HG03175 (cell line): ENCODE measurements at regions not wholly inside any gene's neighbourhood (a gene's known extent, or its start where the extent isn't known, plus 50 kb on each side); places are given as distances from the start of the nearest gene placed in this dataset.

ENCODE experiments used
- ATAC-seq: cut with Tn5 transposase; IDR thresholded peaks from one replicate; pipeline ENCODE4 v1.9.1; 2021; ENCODE audit warnings: mild to moderate bottlenecking, moderate library complexity; ENCODE audit not compliant: unreplicated experiment

DNA sequence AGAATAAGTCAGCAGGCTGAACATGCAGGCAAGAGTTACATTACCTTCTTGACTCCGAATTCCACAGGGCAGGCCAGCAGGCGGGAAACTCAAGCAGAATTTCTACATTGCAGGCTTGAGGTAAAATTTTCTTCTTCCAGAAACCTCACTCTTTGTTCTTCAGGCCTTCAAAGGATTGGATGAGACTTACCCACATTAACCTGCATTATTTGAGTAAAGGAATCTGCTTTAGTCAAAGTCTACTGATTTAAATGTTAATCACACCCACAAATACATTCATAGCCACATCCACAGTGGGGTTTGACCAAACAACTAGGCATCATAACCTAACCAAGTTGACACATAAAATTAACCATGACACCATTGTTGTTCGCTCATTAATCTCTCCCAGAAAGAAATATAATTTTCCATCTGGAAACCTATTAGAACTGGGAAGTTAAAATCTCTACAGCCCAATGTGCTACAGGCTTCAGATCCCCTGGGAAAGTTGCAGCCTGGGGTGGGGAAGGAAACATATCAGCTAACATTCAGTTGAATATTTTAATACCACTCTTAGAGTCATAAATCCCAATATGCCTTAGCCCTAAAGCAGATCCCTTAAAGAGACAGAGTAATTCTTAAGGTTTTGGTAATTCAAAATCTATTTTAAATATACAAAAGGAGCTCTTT lies 468.2 kb upstream of the TNP1 start:
- no peak for ATAC-seq

DNA sequence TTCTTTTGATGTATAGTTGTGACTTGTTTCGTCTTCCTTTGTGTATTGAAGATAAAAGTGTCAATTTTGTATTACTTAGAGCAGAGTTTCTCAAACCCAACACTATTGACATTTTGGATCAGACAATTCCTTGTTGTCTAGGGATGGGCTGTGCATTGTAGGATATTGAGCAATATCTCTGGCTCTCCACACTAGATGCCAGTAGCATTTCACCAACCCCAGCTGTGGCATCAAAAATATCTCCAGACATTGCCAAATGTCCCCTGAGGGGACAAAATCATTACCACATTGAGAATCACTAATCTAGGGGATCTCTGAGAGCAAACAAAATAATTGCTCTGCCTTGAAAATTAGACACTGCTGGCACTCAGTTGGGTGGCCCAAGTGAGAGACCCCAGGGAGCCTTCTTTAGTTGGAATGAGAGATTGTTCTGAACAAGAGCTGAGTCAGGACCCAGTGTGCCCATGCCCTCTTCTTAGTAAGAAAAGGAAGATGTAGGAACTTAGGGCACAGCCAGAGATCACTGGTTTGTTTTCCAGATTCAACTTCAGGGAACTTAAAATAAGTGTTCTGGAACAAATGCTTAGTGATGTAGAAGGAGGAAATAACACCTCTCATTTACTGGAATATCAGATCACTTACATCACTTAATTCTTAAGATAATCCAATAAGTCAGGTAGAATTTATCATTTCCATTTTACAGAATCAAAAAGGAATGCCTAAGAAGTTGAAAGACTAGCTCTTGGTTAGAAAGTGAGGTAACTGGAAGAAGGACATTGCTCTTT lies 466.6 kb upstream of the TNP1 start:
- no peak for ATAC-seq

GRCh38 chr2:217325816-217326215 lies 466.0 kb upstream of the TNP1 start:
- ATAC-seq, result no peak

GRCh38 chr2:217325251-217325650 lies 465.4 kb upstream of the TNP1 start:
- no peak for ATAC-seq

GRCh38 chr2:217316743-217317142 lies 456.9 kb upstream of the TNP1 start:
- ATAC-seq, result peak; percentile 90

- no peak for ATAC-seq
These were observed 454.2 kb upstream of the TNP1 start for GRCh38 chr2:217314021-217314460.

DNA sequence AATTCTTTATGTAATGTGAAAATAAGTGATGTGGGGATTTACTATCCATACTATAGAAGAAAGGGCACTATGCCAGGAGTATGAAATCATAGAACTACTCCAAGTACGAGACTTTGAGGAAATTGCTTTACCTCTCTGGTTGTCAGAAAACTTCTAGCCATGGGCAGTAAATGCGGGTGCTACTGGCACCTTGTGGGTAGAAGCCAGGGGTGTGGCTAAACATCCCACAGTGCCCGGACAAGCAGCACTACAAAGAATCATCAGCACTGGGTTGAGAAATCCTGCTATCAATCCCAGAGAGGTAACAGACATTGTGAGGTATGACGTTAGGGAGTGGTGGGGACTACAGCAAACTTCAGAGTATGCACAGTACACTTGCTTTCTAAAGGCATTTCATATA lies 453.5 kb upstream of the TNP1 start:
- no peak for ATAC-seq

DNA sequence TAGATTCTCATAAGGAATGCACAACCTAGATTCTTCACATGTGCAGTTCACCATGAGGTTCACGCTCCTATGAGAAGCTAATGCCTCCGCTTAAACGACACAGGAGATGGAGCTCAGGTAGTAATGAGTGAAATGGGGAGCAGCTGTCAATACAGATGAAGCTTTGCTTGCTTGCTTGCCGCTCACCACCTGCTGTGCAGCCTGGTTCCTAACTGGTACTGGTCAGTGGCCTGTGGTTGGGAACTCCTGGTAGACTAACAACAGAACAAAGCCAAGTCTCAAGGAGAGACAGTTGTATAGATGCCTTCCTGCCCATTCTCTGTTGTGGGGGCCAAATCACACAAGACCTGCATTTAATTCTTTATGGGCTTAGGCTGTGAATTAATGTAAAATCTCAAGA lies 449.2 kb upstream of the TNP1 start:
- ATAC-seq, result no peak

DNA sequence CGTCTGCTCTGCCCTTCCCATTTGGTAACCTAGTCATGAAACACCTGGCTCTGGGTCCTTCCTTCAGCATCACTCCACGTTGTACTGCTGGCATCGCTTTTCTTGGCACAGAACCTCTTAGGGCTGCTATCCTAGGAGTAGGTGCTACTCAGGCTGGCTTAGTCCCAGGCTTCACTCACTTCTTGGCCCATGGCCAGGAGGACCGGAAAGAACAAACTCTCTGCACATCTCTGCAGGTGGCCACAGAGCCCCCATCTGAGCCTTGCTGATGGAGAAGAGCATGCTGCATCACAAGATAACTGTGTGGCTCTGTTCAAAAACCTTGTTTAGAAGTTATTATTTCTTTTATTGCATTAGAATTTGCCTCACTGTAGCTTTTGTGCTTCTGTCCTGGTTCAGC lies 447.2 kb upstream of the TNP1 start:
- no peak for ATAC-seq

DNA sequence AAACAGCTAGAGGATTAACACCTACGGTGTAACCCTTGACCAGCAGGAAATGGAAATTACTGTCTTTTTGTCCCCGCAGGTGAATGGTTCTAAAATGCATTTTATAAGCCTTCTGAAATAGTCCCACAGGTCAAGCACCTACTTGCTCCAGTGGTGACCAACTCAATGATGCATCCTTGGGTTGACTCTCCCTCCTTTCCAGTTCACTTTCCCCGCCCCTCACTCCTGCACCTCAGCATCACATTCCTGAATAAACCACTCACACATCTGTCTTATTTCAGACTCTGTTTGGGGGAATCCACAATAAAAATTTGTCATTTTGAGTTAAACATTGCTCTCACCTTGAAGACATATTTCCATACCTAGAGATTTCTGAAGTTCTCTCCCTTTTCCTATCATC lies 446.0 kb upstream of the TNP1 start:
- ATAC-seq, result no peak

DNA sequence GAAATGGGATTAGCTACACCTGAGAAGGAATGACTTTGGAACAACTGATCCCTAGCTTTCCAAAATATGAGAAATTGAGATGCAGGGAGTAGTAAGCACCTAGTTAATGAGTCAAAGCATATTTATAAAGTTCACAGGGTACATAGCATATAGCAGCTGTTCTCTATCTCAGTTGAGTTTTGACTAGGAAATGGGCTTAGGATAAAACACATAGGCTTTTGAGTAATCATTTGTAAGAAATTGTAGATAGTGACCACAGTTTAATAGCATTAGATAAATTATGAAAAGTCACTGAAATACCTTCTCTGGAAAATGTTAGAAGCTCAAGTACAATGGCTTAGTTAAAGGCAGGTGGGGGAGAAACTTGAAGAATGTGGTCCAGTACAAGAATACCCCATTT lies 444.7 kb upstream of the TNP1 start:
- ATAC-seq, result no peak

- no peak for ATAC-seq
These were observed 443.0 kb upstream of the TNP1 start for GRCh38 chr2:217302856-217303255.

DNA sequence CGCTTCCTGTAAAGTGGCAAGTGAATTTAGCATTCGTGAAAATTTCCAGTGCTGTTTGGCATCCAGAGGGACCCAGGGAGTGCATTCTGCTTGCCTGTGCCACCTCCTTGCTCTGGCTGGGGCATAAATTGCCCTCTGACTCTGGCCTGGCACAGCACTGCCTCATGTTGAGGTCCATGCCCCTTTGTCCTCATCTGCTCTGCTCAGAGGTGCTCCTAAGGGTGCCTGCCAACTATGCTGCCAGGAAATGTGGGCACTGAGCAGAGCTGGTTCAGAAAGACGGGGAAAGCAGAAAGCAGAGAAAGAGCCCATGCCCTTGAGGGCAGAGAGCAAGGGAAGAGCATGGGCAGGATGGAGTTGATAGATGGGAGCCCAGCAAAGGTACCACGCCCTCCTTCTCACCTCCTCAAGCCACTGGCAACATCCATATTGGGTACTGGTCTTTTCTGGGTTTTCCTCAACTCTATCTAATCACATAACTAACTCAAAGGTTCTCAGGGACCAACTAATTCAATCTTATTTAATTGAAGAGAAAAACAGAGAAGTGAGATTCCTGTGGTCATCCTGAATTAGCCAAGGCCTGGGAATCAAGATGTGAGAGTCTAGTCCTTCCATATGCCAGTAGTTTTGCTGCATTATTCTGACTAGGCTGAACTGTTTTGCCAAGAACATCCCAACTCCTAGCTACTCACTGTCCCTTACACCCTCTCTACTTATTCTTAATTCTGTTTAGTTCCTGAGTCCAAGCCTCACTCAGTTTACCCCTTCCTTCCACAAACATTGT lies 441.5 kb upstream of the TNP1 start:
- no peak for ATAC-seq

GRCh38 chr2:217299590-217299989 lies 439.7 kb upstream of the TNP1 start:
- no peak for ATAC-seq

DNA sequence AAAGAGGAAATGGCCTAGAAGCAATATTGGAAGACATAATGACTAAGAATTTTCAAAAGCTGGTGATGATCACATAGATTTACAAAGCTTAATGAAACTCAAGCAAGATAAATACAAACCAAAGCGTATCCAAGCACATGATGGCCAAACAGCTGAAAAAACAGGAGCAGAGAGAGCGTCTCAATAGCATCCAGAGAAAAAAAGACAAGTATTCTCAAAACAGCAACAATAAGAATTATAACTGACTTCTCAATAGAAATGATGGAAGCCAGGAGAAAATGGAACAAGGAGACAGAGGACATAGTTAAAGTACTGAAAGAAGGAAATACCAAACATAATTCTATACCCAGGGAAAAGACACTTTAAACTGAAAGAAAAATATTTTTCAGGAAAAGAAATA lies 437.2 kb upstream of the TNP1 start:
- ATAC-seq, result no peak

DNA sequence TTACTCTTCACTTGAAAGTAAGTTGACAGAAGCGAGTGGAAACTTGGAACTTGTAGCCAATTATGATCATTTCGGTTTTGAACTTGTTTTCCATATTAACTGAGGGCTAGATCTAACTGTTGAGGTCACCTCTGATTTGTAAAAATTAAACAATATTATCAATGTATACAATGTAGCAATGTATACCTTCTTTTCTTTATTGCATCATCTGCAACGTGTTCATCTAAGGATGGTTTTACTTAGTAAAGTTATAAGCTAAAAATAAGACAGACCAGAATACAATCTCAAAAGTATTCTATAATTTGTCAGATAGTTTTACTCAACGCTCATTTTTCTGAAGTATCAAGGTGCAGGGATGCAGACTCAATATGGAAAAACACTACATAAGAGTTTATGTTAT lies 435.0 kb upstream of the TNP1 start:
- ATAC-seq, result no peak

GRCh38 chr2:217294211-217294610 lies 434.3 kb upstream of the TNP1 start:
- no peak for ATAC-seq

DNA sequence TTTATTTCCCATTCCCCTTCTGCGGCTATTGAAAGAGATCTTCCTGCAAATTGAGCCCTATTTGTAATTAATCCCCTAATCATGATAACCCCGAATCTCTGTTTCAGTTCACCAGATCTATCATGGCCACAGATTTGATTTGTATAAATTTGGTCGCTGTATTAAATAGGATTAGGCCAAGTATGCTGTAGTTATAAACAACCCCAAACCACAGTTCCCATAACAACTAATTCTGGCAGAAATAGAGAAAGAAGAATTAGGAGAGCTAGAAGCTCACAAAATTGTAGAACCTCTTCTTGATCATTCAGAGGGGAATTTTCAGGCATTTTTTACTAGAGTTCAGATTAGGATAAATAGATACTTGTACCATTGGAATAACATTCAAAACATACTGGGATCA lies 433.7 kb upstream of the TNP1 start:
- ATAC-seq, result no peak

DNA sequence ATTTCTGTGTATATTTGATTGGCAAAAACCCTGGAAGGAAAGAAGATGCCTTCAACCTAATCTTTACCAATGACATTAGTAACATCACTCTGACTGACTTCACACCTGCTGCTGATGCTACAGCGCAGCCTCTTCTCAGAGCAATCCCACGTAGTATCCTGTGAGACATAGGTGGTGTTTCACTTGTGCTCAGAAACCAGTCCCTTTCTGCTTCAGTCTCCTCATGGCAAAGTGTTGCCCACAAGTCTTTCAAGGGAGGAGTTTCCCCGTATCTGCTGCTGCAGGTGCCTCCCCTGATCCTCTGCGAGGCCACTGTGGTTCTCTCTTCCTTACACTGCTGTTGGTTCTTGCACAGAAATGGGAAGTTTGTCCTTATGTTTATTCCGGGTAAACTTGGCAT lies 433.2 kb upstream of the TNP1 start:
- ATAC-seq, result no peak

DNA sequence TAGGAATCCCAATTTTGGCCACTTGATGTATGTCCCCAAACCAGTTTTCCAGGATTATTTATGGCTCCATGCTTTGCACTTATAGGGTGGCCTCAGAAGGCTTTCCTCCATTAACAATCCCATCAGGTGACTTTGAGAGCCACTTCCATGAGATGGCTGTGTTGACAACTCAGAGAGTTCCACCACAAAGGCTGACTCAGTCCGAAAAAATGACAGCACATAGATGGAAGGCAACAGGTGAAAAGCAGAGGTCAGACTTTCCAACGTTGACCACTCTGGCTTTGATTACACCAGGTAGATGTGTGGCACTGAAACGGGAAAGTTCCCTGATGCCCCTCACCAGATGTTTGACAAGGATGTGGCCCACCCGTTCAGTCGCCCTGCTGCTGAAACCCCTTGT lies 431.4 kb upstream of the TNP1 start:
- no peak for ATAC-seq

- no peak for ATAC-seq
These were observed 430.6 kb upstream of the TNP1 start for GRCh38 chr2:217290467-217290866.

DNA sequence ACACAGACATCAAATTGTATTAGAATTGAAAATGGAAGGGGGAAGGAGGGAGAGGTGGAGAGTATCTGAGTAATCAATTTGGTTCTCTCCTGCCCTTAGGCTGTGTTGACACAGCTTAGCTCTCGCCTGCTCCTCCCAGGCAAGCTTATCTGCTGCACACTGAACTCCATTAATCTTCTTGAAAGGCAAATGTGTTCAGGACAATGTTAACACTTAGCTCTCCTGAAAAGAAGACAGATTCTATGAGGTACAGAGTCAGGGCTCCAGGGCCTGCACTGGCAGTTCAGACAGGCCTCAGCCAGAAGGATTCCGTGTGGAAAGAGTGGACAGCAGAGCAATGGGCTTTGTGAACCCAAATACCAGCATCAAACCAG lies 430.0 kb upstream of the TNP1 start:
- no peak for ATAC-seq
